Endothelial cell of umbilical vein (primary cell): ENCODE measurements at regions not wholly inside any gene's neighbourhood (a gene's known extent, or its start where the extent isn't known, plus 50 kb on each side); places are given as distances from the start of the nearest gene placed in this dataset.
A peak's percentile ranks its signal among the peaks of the same experiment; 100 is the strongest.

Experiments
- BruUV-seq: library from RNA; stranded (reverse); fragments of 400-500 nt; replicated peaks from 2 replicates; lab custom pipeline; 2021; lab: Mats Ljungman, UMichigan
- CTCF ChIA-PET: fragments of 300-600, 350-600 bp; sonication (Branson Sonifier 250); formaldehyde crosslinking; loops from one replicate; lab custom pipeline; 2021; ENCODE audit warnings: antibody characterized with exemption, inconsistent platforms; lab: Charles Lee
- POLR2A ChIA-PET: fragments of 300-600, 350-600 bp; sonication (Branson Sonifier 250); formaldehyde crosslinking; loops from one replicate; lab custom pipeline; 2021; ENCODE audit warnings: antibody characterized with exemption, inconsistent platforms; lab: Charles Lee
- DNase-seq: peaks from one replicate; pipeline ENCODE4 v3.0.0-alpha.2; 2011; ENCODE audit warnings: low read depth, low spot score
- FAIRE-seq: peaks from 2 replicates; lab custom pipeline; 2011; peaks lifted over from hg19 to GRCh38; lab: Jason Lieb, UNC
- H2AFZ ChIP-seq: 2 replicates; pipeline ENCODE4 v1.6.0; 2012; ENCODE audit warnings: low read depth, low read length, control low read depth, inconsistent platforms
- H3K27ac ChIP-seq: 2 replicates; pipeline ENCODE4 v1.5.1; 2011; ENCODE audit warnings: low read depth, mild to moderate bottlenecking, control low read depth, low read length, moderate library complexity; ENCODE audit not compliant: insufficient read depth
- H3K27me3 ChIP-seq, 2 experiments: 2 replicates each; pipeline versions ENCODE4 v1.6.0 to v1.6.1; 2011; ENCODE audit warnings: low read length in 2 of 2, mixed read lengths in 1 of 2; ENCODE audit not compliant: control insufficient read depth in 2 of 2, insufficient read depth in 2 of 2
- H3K36me3 ChIP-seq, 2 experiments: 2 replicates in 1 of 2; 3 replicates in 1 of 2; pipeline ENCODE4 v1.5.1; 2011; ENCODE audit warnings: low read length in 2 of 2, mild to moderate bottlenecking in 1 of 2, moderate library complexity in 1 of 2; ENCODE audit not compliant: control insufficient read depth in 2 of 2, insufficient read depth in 2 of 2; ENCODE audit errors: extremely low read depth in 1 of 2
- H3K4me1 ChIP-seq: 3 replicates; pipeline ENCODE4 v1.5.1; 2011; ENCODE audit warnings: mild to moderate bottlenecking, low read length; ENCODE audit not compliant: control insufficient read depth, insufficient read depth; ENCODE audit errors: extremely low read depth
- H3K4me2 ChIP-seq: 2 replicates; pipeline ENCODE4 v1.6.1; 2011; ENCODE audit warnings: low read length, control low read depth, mixed read lengths; ENCODE audit not compliant: insufficient read depth
- H3K4me3 ChIP-seq, 3 experiments: fragments of 200-600 bp in 1 of 3; sonication (generic), shearing (Covaris generic) in 1 of 3; replicated peaks in 1 of 3; 2 replicates each; pipeline ENCODE4 v1.5.1; 2011 to 2016; ENCODE audit warnings: control low read depth in 3 of 3, low read length in 3 of 3, mild to moderate bottlenecking in 2 of 3, inconsistent platforms in 1 of 3, low read depth in 1 of 3, moderate library complexity in 1 of 3; ENCODE audit not compliant: insufficient read depth in 1 of 3
- H3K79me2 ChIP-seq: 2 replicates; pipeline ENCODE4 v1.6.0; 2012; ENCODE audit warnings: low read length, inconsistent platforms; ENCODE audit not compliant: control insufficient read depth, insufficient read depth
- H3K9ac ChIP-seq: replicated peaks from 2 replicates; pipeline ENCODE3; 2011; ENCODE audit warnings: low read length, control low read depth; ENCODE audit not compliant: insufficient read depth; ENCODE audit errors: extremely low read depth
- H3K9me1 ChIP-seq: replicated peaks from 3 replicates; pipeline ENCODE4 v1.6.0; 2011; ENCODE audit warnings: mild to moderate bottlenecking, low read length; ENCODE audit not compliant: control insufficient read depth, insufficient read depth; ENCODE audit errors: extremely low read depth
- H3K9me3 ChIP-seq: replicated peaks from 2 replicates; pipeline ENCODE4 v1.5.1; 2012; ENCODE audit warnings: low read length, inconsistent platforms; ENCODE audit not compliant: control insufficient read depth, insufficient read depth
- H4K20me1 ChIP-seq: replicated peaks from 2 replicates; pipeline ENCODE3; 2011; ENCODE audit warnings: mild to moderate bottlenecking, low read length; ENCODE audit not compliant: control insufficient read depth, insufficient read depth; ENCODE audit errors: extremely low read depth
- CTCF ChIP-seq, 2 donors: IDR thresholded peaks; 1 replicate in 1 of 2; 2 replicates in 1 of 2; pipeline ENCODE4 v1.5.1; 2011; ENCODE audit warnings: low read length in 2 of 2, mild to moderate bottlenecking in 2 of 2, moderate library complexity in 2 of 2, control low read depth in 1 of 2, inconsistent platforms in 1 of 2, low read depth in 1 of 2; ENCODE audit not compliant: insufficient read depth in 1 of 2; ENCODE audit errors: extremely low read depth in 1 of 2
- GATA2 ChIP-seq: IDR thresholded peaks from 2 replicates; pipeline ENCODE4 v1.7.0; 2011; ENCODE audit warnings: low read depth, mild to moderate bottlenecking, moderate library complexity, mixed read lengths, low read length; ENCODE audit not compliant: insufficient read length, insufficient read depth
- JUN ChIP-seq: IDR thresholded peaks from 2 replicates; pipeline ENCODE4 v1.6.1; 2011; ENCODE audit warnings: borderline replicate concordance, low read depth; ENCODE audit not compliant: insufficient read length, insufficient read depth
- POLR2AphosphoS5 ChIP-seq: IDR thresholded peaks from 2 replicates; pipeline ENCODE4 v1.6.1; 2012; ENCODE audit warnings: low read depth, mild to moderate bottlenecking, control low read depth, low read length, moderate library complexity; ENCODE audit not compliant: insufficient read depth
- dilution Hi-C: fragments of 300-500 bp; cut with MboI; formaldehyde crosslinking; loops from one replicate; pipeline ENCODE4 v1.15.0; 2019; ENCODE audit warnings: low sequenced_read_pairs; ENCODE audit not compliant: extremely low pct_ligation_motif_present
- intact Hi-C: fragments of 100-400 bp; cut with micrococcal nuclease; formaldehyde crosslinking; loops from one replicate; pipeline ENCODE4 v1.10.0; 2022

DNA sequence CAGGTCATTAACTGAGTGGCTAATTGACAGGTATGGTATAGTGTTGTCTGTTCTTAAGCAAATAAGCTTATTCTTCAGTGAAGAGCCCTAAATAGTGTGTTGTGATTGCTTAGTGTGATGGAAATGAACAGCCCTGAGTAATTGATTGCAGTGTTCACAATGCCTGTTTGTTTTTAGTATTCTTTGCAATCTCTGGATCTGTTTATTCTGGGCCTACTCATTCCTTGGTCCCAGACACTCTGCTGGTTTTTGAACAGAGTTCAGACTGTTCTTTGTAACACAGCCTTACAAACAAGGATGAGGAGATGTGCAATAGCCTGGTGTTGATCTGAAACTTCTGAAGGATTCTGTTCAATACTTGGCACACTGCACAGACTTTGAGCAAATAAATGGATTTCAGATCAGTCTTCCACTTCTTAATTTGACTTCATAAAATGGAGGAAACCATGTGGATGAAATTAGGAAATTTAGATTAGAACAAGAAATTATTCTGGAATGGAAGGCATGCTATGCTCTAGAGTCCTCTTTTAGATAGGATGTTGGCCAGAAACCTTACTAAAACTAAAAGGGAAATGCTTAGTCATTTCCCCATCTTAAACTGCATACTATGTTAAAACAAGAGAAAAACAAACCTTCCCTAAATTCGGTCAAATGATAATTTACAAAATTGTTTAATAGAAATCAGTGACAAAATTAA lies 444.2 kb upstream of the SEMA3D start:
- dilution Hi-C loops, result no loop called here
- POLR2A ChIA-PET, result no interaction called here

More for the DNA sequence above, 444.2 kb upstream of the SEMA3D start:
- TF ChIP-seq POLR2AphosphoS5 (peak; percentile 16), CTCF (IDR thresholded peaks at IDR 0.05; ENCODE audit: extremely low read depth in 1 of 2, insufficient read depth in 1 of 2, low read depth in 1 of 2, low read length in 2 of 2) (no peak), GATA2 (peak; percentile 57), JUN (peak; percentile 34)
- Histone ChIP-seq H3K4me1 (peaks cover 13% of the 10 kb centered on the region), H3K36me3 (no peaks in the 10 kb centered on the region), H3K4me3 (no peak overlapping the region), H4K20me1 (no peaks in the 10 kb centered on the region), H3K27me3 (no peaks in the 10 kb centered on the region), H3K9ac (peak overlapping the region; percentile 12), H3K9me1 (no peaks in the 10 kb centered on the region), H2AFZ (peak overlapping the region; percentile 64), H3K79me2 (no peaks in the 10 kb centered on the region), H3K27ac (peak overlapping the region; percentile 65), H3K4me2 (peak overlapping the region; percentile 48), H3K9me3 (no peaks in the 10 kb centered on the region)
- CTCF ChIA-PET, result no interaction called here
- FAIRE-seq (peak; percentile 90), DNase-seq (peak; percentile 69)
- intact Hi-C loops, result no loop called here
- BruUV-seq, result no TSS peak
